ENCODE measurements at regions not wholly inside any gene's neighbourhood (a gene's known extent, or its start where the extent isn't known, plus 50 kb on each side); places are given as distances from the start of the nearest gene placed in this dataset.

DNA sequence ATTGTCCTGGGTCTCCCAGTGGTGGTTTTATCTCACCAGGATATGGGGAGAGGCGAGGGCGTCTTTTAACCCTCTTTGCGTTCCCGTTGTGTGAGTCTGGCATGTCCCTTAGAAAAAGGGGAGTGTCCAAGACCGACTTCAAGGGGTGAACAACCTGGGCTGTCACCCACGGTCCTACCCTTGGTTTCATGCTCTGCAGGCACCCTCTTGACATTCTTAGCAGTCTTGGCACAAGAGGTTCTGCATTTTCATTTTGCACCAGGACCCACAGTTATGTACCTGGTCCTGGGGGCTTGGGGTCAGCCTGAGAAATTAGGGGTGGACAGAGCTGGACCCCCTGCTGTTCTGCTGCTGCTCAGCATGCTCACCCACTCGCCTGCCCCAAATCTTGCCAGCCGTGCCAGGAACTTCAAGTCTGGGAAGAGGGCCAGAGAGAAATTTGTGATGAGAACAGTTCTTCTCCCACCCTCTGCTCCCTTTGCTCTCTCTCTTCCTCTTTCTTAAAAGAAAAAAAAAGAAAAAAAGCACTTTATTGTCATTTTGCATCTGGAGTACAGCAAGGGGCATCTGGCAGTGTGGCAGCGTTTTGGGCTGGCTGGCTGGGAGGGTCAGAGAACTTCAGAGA lies 471.2 kb downstream of the MIAT start:
- DNase-seq: no peak

DNA sequence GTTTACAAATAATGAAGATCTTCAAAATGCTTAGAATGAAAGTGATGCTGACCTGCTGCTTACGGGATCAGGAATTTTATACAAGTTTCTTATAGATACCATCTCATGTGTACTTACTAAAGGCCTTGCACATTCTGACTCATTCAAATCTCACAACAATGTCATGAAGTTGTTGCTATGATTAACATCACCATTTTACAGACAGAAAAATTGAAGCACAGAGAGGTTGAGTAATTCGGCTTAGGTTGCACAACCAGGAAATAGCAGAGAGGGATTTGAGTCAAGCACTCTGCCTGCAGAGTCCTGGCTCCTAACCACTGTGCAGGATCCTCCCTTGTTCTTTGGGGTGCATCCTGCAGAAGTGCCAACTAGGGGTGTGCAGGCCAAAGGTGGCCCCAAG lies 471.9 kb downstream of the MIAT start:
- no peak for DNase-seq

DNA sequence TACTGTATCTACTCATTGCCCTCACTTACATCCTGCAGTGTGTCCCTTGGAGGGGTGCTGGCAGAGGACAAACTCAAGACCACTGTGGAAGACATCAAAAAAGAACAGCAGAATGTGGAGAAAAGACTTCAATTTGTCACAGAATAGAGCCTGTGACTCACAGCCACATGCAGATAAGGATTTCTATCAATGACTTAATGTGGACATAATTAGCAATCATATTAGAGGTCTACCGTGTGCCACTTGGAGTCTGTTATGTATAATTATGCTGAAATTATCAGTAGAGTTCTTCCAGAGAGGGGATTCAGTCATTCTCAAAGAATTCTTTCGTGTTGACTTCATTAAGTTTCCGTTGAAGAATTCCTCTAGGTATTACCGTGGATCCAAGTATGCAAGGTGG lies 473.5 kb downstream of the MIAT start:
- no peak for DNase-seq

GRCh38 chr22:27131346-27131745 lies 474.0 kb downstream of the MIAT start:
- no peak for DNase-seq

- DNase-seq: no peak
These were observed 475.0 kb downstream of the MIAT start for GRCh38 chr22:27132400-27132799.

DNA sequence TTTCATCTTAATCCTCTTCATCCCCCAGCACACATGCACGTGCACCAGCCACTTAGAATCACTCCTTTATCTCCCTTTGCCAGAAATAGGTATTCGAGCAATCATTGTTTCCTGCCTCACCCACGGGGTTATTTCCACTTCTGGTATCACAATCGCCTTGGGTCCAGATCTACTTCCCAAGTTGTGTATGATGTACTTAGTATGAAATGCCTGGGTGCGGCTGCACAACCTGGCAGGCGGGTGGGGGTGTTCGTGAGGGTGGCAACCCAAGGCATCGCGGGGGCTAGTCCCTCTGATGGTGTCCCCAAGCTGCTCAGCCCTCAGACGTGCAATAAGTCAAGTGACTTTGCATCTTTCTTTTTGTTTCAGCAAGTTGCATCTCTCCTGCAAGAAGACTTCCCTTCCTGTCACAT lies 475.6 kb downstream of the MIAT start:
- DNase-seq: no peak

DNA sequence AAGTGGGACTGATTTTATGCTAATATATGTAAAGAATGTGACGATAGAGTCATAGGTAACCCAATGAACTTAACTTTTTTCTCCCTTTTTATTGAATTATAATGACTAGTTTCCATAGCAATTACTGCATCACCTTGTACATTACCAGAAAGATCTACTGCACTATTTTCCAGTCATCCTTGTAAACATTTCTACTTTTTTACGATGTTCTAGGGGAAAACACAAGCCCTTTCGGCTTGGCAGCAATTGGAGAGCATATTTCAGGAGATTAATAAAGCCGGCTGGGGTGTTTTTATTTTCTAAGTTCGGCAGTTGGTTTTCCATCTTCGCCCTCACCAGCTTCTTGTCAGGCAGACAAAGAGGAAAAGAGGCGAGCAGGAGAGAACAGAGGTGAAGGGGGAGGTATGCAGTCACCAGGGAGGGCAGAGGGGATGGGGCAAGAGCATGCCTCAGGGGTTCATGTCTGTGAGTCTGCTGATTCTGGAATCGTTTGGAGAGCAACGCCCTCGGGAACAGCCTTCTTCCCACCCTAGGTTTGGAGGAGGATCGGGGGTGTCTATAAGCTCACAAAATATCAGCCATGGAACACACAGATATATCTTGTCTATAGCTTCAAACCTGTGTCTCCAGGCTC lies 476.4 kb downstream of the MIAT start:
- no peak for DNase-seq

- DNase-seq: no peak
These were observed 476.9 kb downstream of the MIAT start for GRCh38 chr22:27134315-27134701.

GRCh38 chr22:27135031-27135981 lies 477.9 kb downstream of the MIAT start:
- DNase-seq: no peak

DNA sequence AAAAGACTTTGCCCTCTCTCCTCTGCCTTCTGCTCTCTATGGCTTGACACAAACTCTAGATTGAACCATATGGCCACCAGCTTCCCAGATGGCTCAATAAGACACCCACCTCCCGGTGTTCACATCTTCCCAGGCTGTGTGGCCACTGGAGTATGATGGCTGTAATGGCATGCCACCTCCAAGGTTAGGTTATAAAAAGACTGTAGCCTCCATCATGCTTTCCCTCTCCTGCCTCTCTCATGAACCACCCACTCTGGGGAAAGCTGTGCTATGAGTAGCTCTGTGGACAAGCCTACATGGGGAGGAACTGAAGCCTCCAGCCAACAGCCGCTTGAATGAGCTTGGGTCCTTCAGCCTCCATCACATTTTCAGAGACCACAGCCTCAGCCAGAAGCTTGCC lies 479.2 kb downstream of the MIAT start:
- no peak for DNase-seq

DNA sequence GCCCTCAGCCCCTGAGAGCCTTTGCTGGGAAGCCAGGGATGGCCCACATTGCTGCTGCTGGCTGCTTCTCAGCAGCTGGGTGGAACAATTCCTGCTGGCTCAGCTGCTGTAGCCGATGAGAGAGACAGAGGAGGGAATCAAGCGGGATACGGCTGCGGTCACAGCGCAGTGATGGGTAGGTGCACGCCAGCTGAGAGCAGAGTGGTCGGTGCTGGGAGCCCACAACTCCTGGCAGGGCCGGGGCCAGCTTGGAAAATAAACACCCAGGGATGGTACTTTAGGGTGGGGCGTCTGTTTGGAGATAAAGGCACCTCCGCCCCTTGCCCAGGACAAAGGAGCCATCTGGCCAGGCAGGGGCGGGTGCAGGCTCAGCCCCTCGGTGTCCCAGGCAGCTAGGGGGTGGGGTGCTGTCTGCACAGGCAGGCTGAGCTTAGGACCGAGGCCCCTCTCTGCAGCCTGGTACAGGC lies 480.5 kb downstream of the MIAT start:
- no peak for DNase-seq

GRCh38 chr22:27138471-27138870 lies 481.1 kb downstream of the MIAT start:
- no peak for DNase-seq

DNA sequence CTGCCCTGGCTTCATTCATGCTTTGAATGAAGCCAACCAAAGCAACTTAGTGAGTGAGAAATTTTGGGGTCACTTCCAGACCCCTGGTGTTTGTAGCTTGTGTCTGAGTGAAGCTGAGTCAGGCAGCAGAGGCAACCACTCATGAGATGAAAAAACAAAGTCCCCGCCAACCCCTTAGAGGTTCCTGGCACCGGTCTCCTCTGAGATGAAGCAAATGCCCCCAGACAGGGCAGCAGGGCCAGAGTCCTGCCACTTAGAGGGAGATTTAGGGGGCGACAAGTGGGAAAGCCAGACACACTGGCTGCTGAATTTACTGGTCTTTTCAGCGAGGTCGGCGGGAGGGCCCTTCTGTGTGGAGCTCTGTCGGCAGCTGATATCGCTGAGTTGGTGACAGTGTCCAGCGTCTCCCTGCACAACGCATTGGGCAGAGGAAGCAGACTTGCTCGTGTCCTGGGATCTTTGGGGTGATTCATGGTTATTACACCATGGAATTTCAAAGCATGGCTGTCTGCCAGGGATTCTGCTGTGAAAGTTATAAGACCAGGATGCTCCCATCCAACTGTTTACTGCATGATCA lies 482.6 kb downstream of the MIAT start:
- DNase-seq: no peak

GRCh38 chr22:27142286-27142685 lies 484.9 kb downstream of the MIAT start:
- DNase-seq: no peak

DNA sequence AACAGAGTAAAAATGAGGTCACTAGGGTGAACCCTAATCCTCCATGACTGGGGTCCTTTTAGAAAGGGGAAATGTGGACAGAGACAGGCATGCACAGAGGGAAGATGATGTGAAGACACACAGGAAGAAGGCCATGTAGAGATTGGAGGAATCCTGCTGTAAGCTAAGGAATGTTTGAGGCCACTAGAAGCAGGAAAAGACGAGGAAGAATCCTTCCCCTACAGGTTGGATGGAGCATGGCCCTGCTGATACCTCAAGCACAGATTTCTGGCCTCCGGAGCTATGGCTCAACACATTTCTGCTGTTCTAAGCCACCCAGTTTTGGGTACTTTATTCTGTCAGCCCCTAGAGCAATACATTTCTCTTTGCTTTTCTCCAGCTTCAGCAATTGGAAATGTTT lies 486.9 kb downstream of the MIAT start:
- DNase-seq: no peak

- no peak for DNase-seq
These were observed 489.7 kb downstream of the MIAT start for GRCh38 chr22:27146866-27147633.

- DNase-seq: no peak
These were observed 490.7 kb downstream of the MIAT start for GRCh38 chr22:27148055-27148454.

DNA sequence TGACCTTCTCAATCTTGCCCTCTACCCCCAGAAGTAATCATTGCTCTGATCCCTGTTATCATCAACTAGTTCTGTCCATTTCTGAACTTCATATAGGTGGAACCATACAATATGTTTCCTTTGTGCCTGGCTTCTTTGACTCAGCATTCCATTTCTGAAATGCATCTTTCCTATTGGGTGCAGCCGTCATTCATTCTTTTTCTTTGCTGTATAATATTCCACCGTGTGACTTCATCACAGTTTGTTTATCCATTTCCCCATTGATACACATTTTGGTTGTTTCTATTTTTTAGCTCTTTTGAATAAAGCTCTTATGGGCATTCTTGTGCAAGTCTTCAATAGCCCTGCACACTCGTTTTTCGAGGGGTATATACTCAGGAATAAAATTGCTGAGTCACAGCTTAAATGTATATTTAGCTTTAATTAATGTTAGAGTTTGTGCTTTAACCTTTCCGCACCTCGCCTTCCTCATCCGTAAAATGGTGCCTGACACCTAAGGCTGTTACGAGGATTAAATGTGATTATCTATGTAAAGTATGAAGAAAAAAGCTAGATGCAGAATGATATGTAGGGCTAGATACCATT lies 491.6 kb downstream of the MIAT start:
- DNase-seq: no peak

DNA sequence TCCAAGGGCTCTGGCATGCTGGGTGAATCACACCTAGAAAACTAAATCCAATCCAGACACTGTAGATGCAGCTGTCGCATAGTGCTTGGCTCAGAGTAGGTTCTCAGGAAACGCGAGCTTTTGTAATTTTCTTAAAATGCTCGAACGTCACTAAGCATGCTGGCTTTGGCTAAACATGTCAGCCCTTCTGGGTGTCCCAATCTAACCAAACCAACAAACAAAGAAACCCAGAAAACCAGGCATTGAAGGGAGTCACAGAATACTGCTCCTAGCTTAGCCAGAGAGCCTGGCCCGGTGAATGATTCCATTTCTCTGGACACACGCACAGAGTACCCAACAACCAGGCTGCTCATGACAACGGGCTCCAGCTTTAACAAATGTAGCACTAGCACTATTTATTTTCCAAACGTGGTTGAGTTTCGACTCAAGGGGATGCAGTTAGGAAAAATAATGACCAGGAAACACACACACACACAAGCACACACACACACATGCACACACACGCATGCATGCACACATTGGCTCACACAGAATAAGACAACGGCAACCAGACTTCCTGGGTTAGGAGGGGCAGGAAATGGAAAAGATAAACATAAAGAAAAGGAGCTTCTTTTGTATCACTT lies 492.6 kb downstream of the MIAT start:
- DNase-seq: no peak

DNA sequence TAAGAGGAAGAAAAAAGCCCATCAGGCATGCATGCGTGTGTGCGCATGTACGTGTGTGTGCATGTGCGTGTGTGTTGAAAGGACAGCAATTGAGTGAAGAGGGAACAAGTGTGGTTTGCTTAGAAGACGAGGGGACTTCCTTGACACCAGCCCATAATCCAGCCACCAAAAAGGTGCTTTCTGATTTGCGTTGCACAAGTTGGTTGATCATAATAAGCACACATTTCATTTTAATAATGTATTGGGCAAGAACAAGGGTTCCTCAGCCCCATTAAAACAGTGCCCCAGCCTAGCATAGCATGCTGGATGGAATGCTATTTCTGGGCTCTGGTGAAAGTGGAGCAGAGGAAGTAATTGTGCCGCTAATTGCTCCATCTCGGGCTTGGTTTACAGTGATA lies 493.2 kb downstream of the MIAT start:
- no peak for DNase-seq

DNA sequence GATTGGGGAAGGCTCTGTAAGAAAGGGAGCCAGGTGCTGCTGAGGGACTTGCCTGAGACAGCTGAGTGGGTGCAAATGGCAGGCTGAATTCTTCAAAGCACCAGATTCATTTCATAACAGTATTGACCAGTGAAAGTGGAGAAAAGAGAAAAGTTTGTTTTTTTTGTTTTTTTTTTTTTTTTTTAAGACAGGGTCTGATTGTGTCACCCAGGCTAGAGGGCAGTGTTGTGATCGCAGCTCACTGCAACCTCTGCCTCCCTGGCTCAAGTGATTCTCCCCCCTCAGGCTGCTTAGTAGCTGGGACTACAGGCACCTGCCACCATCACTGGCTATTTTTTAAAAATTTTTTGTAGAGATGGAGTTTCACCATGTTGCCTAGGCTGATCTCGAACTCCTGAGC lies 494.0 kb downstream of the MIAT start:
- no peak for DNase-seq

- DNase-seq: no peak
These were observed 494.6 kb downstream of the MIAT start for GRCh38 chr22:27152033-27152432.
